Sigmoid colon (tissue), 3 donors: ENCODE measurements at regions not wholly inside any gene's neighbourhood (a gene's known extent, or its start where the extent isn't known, plus 50 kb on each side); places are given as distances from the start of the nearest gene placed in this dataset.

ENCODE experiments used
- CTCF ChIP-seq, 4 experiments: fragments of 450-650 bp in 3 of 4; fragments of 200-600 bp in 1 of 4; IDR thresholded peaks; one replicate each; pipeline ENCODE4 v1.5.1; 2016 to 2019; ENCODE audit warnings: antibody characterized with exemption in 4 of 4, mild to moderate bottlenecking in 3 of 4, moderate library complexity in 2 of 4
- POLR2A ChIP-seq, 2 donors: fragments of 450-650 bp; IDR thresholded peaks; one replicate each; pipeline ENCODE4 v1.6.1; 2016; ENCODE audit warnings: antibody characterized with exemption in 2 of 2, mild to moderate bottlenecking in 2 of 2, moderate library complexity in 2 of 2

DNA sequence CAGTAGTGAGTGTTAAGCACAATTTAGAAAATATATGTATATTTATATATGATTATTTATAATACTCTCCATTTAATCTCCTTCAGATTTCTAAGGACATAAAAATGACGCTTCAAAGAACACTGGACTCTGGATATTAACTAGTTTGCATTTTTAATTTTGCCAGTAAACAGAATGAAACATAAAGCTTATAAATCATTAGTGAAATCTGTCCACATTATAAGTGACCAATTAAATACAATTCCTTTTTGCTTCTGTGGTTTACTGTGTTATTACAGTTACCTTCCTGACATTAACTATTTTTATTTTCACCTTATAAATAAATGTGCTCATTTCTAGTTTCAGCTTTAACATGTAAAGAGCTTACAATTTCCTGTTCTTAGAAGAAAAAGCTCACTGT, 1081.1 kb upstream of the EPHA6 start:
- TF ChIP-seq CTCF (IDR thresholded peaks at IDR 0.05): no peak
- no peak for TF ChIP-seq POLR2A (IDR thresholded peaks at IDR 0.05)
